ENCODE measurements at regions not wholly inside any gene's neighbourhood (a gene's known extent, or its start where the extent isn't known, plus 50 kb on each side); places are given as distances from the start of the nearest gene placed in this dataset.

- Mint-ChIP-seq H3K27ac (no peak overlapping the region), H3K4me1 (no peaks in the 10 kb centered on the region)
Measured at GRCh38 chr5:19408149-19408548, 579.9 kb downstream of the CDH18 start.

GRCh38 chr5:19411936-19412335, 576.1 kb downstream of the CDH18 start:
- Histone ChIP-seq H3K27ac (ENCODE audit: insufficient read depth, low read length, poor library complexity, severe bottlenecking) (no peak overlapping the region), H3K9me3 (ENCODE audit: control insufficient read depth in 2 of 2, low read length in 2 of 2) (peaks cover 0 to 3% of the 10 kb centered on the region in 2 experiments), H3K4me1 (ENCODE audit: control insufficient read depth, insufficient read depth, low read length, poor library complexity, severe bottlenecking) (no peaks in the 10 kb centered on the region), H3K27me3 (ENCODE audit: control insufficient read depth, insufficient read depth, low read length) (no peaks in the 10 kb centered on the region), H3K36me3 (ENCODE audit: control insufficient read depth, insufficient read depth, low read length) (no peaks in the 10 kb centered on the region), H3K4me3 (ENCODE audit: low read depth, low read length) (no peak overlapping the region)
- H3K9me3 Mint-ChIP-seq = peaks cover 0 to 43% (median 10%) of the 10 kb centered on the region in 7 donors
- H3K4me3 Mint-ChIP-seq = no peak overlapping the region
- H3K27ac Mint-ChIP-seq = no peak overlapping the region
- DNase-seq (no peak), ATAC-seq (ENCODE audit: low read depth in 2 of 2) (no peak)
- no peaks in the 10 kb centered on the region for H3K36me3 Mint-ChIP-seq
- H3K27me3 Mint-ChIP-seq = no peaks in the 10 kb centered on the region
- H3K4me1 Mint-ChIP-seq = no peaks in the 10 kb centered on the region

More at GRCh38 chr5:19408149-19408548, 579.9 kb downstream of the CDH18 start:
- Mint-ChIP-seq H3K9me3 (peaks cover 1 to 40% (median 14%) of the 10 kb centered on the region in 7 donors), H3K4me3 (no peak overlapping the region), H3K36me3 (no peaks in the 10 kb centered on the region), H3K27me3 (no peaks in the 10 kb centered on the region)
- Histone ChIP-seq H3K9me3 (ENCODE audit: control insufficient read depth in 2 of 2, low read length in 2 of 2) (peaks cover 0 to 6% of the 10 kb centered on the region in 2 experiments), H3K27ac (ENCODE audit: insufficient read depth, low read length, poor library complexity, severe bottlenecking) (no peak overlapping the region), H3K4me1 (ENCODE audit: control insufficient read depth, insufficient read depth, low read length, poor library complexity, severe bottlenecking) (no peaks in the 10 kb centered on the region), H3K36me3 (ENCODE audit: control insufficient read depth, insufficient read depth, low read length) (no peaks in the 10 kb centered on the region), H3K27me3 (ENCODE audit: control insufficient read depth, insufficient read depth, low read length) (no peaks in the 10 kb centered on the region), H3K4me3 (ENCODE audit: low read depth, low read length) (no peak overlapping the region)
- no peak for ATAC-seq (ENCODE audit: low read depth in 2 of 2)
- DNase-seq = no peak
